GM19240 (cell line): ENCODE measurements at regions not wholly inside any gene's neighbourhood (a gene's known extent, or its start where the extent isn't known, plus 50 kb on each side); places are given as distances from the start of the nearest gene placed in this dataset.

Experiments used
- DNase-seq: peaks from one replicate; pipeline ENCODE4 v3.0.0; 2011; ENCODE audit warnings: low spot score; ENCODE audit not compliant: insufficient read length

DNA sequence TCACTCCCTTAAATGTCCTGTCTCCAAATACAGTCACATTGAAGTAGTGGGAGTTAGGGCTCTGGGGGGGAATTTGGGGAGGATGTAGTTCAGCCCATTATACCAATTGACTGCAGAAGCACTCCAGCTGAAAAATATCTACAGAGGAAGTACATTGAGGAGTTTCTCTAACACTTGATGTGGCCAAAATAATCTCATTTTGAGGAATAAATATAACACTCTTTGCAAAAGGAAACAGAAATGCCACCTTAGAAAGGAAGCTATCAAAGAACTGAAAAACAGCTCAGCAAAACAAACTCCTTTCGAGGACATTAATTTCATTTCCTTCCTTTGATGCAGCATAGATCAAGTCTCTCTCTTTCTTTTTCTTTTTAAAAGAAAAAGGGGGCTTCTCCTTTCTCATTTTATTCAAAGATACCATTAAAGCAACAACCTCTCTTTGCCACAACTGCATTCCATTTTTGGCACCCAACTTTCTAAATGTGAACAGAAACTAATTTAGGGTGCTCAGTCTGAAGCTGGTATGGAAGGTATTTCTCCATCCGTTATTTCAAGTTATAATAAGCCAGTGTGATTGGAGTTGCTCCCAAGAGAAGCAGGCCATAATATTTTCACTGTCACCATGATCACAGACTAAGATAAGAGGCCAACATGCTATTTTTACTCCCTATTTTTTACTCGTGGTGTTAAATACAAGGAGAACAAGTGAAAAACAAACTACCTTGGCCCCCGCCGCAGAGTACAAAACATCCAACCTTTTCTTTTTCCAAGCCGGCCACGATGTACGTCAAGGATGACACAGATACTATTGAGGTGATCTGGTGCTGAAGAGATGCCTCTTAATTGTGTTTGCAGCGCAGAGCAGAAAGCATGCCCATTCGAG, 230.4 kb upstream of the GATB start:
- DNase-seq = no peak

DNA sequence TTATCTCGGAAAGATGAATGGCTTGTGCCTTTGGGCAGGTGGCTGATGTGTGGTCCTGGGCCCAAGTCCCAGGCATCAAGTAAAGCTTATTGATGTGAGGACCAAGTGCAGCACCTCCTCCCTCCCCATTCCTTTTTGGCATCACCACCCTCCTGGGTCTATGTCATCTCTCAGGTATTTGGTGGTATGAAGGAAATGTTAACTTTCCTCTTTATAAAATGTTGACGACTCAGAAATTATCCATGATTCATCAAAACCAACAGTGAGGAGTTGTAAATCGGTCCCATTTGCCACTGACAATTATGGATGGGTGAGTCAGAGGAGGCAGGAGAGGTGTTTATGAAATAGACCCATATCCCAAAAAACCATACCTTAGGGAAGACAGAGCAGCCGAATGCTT, 229.4 kb upstream of the GATB start:
- DNase-seq = no peak

DNA sequence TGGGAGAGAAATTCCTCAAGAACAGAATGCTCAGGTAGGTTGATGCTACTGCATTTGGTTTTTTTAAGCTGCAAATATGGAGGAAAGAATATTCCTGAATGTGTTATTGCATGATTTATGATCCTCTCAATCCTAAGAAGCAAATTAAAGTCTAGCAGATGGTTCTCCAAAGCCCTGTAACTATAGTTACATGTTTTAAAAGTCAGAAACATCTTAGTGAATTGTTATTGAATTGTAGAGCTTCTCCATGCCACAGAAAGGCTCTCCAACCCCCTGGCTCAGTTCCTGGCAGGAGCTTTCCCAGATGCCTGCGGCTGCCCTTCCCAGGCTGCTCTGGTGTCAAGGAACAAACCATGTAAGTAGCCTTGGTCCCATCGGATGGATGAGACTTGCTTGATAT, 227.8 kb upstream of the GATB start:
- DNase-seq = no peak

DNA sequence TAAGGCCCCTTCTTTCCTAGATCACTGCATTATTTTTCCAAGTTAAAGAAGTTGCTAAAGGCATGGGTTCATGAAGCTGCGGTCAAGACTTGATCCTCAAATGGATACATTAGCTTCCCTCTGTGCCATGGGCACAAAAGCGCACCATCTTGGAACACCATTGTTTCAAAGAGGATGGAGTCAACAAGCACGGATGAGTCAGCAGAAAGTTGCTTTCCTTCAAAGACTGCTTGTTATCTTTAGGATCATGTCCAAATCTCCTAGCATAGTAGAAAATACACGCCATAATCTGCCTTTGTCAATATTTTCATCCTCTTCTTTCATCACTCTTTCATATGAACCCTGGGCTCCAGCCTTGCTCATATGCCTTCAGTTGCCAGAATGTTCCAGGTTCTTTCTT, 226.8 kb upstream of the GATB start:
- DNase-seq = no peak

DNA sequence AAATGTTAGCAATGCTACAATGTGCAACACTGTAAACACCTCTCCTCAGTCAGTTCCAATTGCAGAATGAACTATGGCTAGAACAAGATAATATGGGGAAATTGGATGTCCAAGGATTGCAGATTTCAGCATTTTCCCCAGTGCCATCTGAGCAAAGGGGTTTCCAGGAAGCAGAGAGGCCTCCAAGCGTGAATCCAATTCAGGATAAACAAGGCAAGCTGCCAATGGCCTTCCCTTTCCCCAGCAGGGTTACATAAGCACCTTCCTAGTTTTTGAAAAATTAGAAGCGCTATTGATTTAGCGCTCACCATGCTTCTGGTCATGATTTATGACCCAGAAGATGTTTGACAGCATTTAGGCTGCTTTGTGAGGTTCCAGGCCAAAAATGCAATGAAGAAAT, 223.0 kb upstream of the GATB start:
- DNase-seq = no peak

DNA sequence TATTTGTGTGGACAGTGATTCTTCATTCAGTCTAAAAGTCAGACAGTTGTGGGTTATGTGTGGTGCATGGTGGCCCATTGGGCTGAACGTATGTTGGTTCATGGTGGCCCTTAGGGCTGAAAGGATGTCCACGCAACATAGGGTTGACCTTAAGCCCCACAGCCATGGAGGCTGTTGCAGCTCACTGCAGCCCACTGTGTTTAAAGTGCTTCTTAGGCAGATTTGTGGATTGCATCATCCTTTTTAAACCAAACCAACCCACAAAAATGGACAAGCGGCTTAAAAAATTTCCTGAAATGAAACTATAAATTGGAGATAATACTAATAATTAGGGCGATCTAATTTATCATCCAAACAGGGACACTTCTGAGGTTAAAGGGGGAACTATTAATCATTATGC, 219.0 kb upstream of the GATB start:
- DNase-seq = no peak

DNA sequence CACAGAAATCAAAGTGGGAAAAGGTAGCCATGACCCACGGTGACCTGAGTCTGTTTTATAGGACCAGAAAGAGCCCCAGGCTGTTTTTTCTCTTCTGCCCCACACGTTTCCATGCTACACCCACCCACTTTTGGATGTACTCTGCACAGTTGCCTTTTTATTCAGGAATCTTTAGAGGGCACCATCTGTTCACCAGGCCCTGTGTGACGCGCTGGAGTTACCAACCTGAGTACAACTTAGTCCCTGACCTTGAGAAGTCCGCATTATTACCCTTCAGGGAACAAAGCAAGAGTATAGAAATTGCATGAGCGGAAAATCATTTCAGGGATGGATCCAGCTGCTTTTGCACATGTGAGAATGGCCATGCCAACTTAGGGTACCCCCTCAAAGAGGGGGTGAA, 207.8 kb upstream of the GATB start:
- DNase-seq = no peak

DNA sequence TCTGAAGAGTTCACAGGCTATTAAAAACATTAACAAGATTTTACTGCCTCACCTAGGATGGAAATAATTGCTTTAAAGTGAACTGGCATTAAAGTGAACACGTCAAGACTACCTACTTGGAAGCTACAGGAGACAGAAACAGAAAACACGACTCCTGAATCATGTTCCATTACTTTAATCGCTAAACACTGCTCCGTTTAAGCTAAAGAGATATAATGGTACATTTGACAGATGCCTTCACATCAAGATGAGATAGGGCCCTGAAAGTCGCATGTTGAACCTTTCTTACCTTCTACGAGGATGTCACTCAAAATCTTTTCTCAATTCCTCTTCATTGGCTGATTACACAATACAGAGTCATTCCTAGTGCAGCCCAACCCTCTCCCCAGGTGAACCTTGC, 206.3 kb upstream of the GATB start:
- no peak for DNase-seq

DNA sequence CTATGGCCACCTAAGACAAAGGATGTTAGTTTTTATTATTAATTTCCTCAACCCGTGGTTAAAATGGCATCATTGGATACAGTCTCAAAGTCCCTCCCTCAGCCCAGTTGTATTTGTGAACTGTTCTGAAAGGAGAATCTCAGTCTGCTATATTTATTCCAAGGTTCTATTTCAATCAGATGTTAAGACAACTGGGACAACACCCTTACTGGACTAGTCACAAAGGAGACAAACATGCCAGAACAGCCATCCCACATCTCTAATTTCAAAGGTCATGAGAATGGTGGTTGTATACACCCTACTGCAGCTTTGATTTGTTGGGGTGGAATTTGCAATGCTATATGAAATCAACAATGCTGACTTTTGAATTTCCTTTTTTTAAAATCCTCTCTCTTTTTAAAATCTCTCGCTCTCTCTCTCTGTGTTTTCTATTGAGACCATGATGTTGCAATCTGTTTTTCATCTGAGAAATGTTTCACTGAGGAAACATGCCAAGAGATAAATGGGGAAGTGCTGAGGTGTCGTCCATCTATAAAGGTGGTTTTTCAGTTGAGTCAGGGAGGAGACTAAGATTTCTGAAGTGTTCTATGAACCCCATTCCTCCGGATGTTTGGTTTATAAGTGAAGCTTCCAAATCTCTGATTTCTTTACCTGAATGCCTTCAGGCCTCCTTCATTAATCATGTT, 201.5 kb upstream of the GATB start:
- DNase-seq = no peak

DNA sequence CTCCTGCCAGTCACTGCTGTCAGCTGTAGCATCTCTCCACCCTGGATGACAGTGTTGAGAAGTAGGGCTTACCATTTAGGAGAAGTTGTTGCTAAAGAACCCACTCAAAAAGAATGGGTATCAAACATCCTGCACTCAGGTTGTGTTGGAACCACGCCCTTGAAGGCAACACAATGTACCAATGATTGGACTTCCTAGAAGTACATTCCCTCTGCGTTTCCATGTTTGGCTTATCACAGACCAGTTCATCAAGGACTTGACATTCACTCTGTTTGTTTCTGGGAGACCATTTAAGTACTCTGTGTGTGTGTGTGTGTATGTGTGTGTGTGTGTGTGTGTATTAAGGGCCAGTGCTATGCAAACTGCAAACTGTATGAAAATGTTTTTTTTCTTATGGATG, 200.6 kb upstream of the GATB start:
- DNase-seq = no peak

DNA sequence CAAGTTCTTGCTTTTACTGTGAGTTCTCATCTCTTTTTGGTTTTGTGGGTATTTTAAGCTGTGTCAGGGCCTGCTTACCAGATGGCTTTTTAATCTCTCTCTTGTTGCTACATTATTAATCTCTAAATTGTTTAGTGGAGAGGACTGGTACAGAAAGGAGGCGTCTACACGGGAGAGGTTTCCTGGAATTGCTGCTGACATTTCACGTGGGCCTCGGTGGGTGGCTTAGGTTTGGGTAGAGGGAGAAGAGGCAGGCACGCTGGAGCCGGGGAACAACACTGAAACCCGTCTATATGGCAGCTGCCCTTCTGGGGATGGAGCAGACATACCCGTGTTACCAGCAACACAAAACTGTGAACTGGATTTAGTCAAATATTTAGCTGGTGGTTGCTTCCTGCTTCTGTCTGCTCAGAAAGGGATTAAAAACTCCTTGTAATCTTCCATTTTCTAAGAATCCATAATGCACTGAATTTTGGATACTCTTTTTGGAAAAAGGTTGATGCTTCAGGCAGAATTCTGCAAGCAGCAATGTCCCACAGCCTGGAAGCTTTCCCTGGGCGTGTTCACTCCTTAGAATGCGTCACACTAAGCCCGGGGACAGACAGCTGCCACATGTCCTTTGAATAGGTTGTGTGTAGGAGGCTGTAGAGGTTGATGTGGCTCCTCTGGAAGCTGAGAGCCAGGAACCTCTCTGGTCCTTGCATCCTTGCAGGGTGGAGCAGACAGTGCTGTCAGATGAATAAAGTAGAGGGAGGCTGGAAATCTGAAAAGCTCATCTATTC, 199.8 kb upstream of the GATB start:
- DNase-seq = no peak

DNA sequence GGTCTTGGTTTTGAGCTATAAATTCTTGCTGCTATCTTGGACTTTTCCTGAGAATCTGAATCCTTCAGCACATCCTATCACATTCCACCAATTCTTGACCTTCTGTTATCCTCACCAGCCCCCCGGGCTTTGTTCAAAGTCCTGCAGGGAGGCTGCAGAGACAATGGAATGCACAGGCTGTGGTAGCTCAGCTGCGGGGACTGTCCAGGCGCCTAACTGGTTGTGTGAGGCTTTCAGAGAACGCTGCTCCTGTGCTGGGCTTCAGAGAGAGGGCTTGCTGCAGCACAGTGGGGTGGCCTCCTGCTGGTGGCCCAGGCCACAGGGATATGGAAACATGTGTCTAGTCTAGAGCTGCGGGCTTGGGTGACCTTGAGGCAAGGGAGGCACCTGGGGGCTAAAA, 196.3 kb upstream of the GATB start:
- DNase-seq = no peak

DNA sequence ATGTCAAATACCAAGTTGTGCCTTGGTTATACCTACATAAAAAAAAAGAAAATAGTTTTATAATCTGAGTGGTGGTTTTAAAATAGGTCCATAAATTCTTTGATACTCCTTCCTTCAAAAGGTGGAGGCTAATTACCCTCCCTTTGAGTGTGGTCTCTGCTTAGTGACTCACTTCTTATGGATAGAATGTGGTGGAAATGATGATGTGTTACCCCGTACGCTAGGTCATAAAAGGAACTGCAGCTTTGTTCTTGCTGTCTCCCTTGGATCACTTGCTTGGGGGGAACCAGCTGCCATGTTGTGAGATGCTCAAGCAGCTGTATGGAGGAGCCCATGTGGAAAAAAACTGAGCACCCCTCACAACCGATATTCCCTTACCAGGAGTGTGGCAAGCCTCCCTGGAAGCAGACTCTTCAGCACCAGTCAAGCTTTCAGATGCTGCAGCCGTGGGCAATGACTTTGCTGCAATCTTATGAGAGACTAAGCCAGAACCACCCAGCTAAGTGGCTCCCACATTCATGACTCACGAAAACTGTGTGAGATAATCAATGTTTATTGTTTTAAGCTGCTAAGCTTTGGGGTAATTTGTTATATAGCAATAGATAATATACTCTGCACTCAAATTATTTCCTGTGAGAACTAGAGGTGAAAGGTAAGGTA, 195.0 kb upstream of the GATB start:
- no peak for DNase-seq

DNA sequence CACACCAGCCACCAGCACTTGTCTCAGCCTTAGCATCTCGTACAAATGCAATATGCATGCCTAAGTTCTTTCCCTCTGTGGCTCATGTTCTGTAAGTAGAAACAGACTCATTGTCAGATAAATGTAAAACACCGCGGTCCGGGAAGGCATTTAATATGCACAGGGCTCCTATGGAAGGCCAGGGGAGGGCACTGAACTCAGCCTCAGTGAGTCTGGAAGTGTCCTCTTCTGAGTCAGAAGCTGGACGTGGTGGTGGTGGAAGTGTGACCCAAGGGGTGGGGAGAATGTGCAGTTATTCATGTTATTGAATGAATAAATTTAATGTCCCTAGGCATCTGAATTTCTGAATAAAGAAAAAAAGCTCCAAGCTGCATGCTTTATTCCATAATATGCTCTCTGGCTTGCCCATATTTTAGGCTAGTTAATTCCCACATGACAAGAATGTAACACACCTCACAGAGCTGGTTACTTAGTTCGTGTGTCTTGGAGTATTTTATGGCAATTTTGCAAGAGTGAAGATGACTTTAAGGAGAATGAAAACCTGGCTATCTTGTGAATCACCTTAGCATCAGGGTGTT, 193.1 kb upstream of the GATB start:
- DNase-seq = no peak

DNA sequence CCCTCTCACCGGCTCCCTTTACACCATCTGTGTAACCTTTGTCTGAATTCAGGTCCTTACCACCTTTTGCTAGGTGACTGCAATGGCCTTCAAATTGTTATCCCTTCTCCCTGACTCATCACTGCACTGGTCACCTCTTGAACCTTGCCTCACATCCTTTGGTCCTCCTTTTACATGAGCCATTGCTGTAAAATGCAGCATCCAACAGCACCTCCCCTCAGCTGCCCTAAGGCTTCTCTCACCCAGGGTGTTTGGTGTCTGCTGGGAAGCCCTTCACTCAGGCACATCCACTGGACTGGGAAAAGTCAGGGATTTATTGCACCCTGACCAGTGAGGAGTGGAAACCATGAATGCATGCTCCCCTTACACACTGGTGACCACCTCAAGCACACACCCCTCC, 192.5 kb upstream of the GATB start:
- no peak for DNase-seq

DNA sequence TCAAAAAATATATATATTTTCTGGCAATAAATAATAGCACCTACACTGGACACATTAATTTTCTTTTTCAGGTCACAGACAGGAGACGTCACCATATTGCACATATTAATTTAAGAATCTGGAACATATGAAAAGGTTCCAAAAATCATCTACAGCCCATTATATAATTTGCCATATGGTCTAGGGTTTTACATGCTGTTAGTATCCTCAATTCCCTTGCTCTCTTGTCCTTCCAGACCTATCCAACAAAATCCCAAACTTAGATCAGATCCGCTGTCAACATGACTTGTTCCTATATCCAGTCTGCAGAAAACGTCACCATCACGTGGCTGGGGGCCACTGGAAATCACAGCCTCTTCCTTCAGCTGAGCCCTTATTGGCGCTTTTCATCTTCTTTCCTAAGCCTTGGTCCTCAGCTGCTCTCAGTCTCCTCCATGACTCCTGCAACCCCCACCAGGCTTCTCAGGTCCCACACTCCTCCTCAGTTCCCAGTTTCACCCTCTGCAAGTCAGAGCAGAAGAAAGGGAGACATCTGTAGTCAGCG, 192.0 kb upstream of the GATB start:
- no peak for DNase-seq

DNA sequence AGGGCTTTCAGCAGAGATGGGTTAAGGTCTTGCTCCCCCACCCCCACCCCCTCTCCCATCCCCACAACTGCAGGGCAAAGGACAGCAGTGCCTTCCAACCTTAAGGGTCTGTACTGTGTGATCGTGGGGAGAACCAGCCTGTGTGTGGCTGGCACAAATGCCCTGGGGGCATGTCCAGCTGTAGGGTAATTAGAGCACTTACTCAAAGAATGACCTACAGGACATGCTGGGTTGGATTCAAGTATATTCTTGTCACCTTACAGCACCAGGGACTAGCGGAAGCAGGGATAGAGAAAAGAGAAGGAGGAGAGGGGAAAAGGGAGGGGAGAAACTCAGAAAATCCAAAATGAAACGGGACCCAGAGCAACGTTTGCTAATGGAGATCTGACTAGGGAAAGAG, 191.3 kb upstream of the GATB start:
- DNase-seq = no peak

DNA sequence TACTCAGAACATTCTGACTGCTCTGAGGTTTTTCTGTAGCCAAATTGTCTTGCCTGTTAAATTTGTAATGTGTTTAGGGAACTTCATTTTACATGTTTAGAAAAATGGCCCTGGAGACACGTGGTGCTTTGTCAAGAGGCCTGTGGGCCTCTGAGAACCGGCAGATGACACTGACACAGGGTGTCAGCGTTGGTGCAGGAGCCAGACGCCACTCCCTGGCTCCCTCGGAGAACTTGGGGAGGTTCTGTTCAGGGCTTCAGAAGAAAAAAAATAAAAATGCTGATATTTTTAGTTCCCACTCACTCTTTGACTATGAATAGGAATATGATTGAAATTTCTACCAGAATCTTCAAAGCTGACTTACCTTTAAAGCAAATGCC, 190.9 kb upstream of the GATB start:
- DNase-seq = no peak

DNA sequence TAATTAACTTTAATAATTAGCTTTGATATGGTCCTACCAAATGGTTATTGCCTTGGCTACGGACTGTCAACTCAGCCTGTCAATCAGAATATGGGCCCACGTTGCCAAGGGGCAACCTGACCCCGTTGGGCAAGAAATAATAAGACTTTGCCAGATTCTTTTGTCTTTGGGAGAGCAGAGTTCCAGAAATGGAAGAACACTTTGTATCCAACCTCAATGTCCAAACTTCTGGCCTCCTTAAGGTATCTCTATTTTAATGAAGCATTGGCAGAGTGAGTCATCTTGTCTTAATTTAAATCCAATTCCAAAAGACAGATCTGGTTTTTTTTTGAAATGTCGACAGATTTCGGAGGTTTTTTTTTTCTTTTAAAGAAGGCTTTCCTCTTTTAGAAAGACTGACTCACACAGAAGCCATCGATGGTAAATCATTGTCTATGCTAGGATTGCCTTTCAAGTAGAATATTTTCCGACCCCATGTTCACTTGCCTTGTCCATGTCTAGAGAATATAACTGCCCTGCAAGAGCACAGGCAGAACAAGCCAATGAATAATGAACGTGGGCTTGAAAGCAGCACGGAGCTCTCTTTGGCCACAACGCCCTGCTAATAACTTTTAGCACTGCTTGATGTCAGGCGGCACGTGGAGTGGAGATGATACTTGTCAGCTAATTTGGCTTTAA, 190.3 kb upstream of the GATB start:
- no peak for DNase-seq

DNA sequence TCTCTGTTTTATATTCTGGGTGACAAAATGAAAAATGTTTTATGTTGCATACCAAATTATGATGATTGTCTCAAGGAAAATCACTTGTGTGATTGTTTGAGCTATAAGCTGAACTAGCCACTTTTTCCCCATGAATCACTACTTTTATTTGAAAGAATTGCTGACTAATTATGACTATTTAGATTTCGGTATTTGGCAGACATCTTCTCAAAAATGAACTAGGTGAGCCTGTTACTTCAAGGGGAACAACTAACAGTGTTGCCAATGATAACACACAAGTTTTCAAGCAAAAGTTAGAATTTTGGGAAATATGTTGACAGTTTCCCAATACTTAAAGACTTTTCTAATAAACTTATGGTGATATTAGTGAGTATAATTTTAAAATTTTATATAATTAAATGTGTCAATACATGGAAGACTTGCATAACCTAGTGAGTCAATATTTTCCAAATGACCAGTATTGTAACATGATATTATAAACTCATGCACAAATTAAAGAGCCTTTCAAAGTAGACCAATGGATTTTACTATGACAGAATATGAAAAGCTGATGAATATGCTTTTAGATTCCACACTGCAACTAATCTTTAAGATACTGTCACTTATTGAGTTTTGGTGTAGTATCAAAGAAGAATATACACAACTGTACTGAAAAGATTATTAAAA, 187.7 kb upstream of the GATB start:
- DNase-seq = no peak
